GM12892 (cell line): ENCODE measurements at regions not wholly inside any gene's neighbourhood (a gene's known extent, or its start where the extent isn't known, plus 50 kb on each side); places are given as distances from the start of the nearest gene placed in this dataset.

Source experiments
- POLR2AphosphoS5 ChIP-seq: IDR thresholded peaks from 2 replicates; pipeline ENCODE4 v1.6.1; 2011; ENCODE audit warnings: low read depth, low read length, control low read depth
- TAF1 ChIP-seq: IDR thresholded peaks from 2 replicates; pipeline ENCODE4 v1.6.1; 2011; ENCODE audit warnings: low read depth, mild to moderate bottlenecking, control low read depth, low read length, borderline replicate concordance

DNA sequence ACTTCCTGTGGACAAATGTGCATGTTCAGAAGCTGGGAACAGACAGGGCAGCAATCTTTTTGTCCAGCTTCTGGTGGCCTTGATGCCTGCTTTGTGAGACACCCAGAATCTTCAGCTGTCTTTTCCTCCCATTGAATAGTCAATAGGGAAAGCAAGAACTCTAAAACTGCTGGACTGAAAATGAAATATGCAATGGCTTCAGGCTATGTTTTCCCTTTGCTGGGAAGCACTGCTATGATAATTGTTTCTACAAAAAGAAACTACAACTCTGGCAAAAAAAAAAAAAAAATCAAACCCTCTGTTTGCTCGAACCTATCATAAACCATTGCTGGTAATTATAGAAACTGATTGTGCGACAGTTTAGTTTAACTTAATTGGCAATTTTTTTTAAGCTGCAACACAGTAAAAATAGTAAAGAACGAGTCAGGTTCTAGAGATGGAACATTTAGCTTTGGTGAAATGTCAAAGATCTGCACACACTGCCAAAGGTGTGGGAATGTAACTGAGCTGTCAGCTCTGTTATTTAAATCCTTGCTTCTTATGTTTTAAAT, 79.1 kb upstream of the NEUROD6 start:
- no peak for TF ChIP-seq TAF1
- no peak for TF ChIP-seq POLR2AphosphoS5
